Esophagus muscularis mucosa (tissue), 4 donors: ENCODE measurements at regions not wholly inside any gene's neighbourhood (a gene's known extent, or its start where the extent isn't known, plus 50 kb on each side); places are given as distances from the start of the nearest gene placed in this dataset.

ENCODE experiments used
- DNase-seq: peaks from one replicate; pipeline ENCODE4 v3.0.0-alpha.2; 2017; ENCODE audit errors: extremely low spot score
- H3K27ac ChIP-seq, 4 donors: fragments of 200-600 bp; sonication (generic); replicated peaks in 1 of 4; 1 replicate in 3 of 4; 2 replicates in 1 of 4; pipeline ENCODE4 v1.5.1; 2016 to 2019; ENCODE audit warnings: mild to moderate bottlenecking in 1 of 4
- H3K27me3 ChIP-seq, 4 donors: fragments of 200-600 bp; sonication (generic); one replicate each; pipeline versions ENCODE4 v1.5.1 to v1.6.0; 2016 to 2019
- H3K36me3 ChIP-seq, 4 donors: fragments of 200-600 bp; sonication (generic); one replicate each; pipeline ENCODE4 v1.5.1; 2016 to 2019
- H3K4me1 ChIP-seq, 4 donors: fragments of 200-600 bp; sonication (generic); one replicate each; pipeline ENCODE4 v1.5.1; 2016 to 2019
- H3K4me3 ChIP-seq, 4 donors: fragments of 200-600 bp; sonication (generic); 1 replicate in 2 of 4; 2 replicates in 2 of 4; pipeline ENCODE4 v1.5.1; 2016 to 2019; ENCODE audit warnings: mild to moderate bottlenecking in 4 of 4, moderate library complexity in 1 of 4
- H3K9me3 ChIP-seq, 4 donors: fragments of 200-600 bp; sonication (generic); 1 replicate in 3 of 4; 2 replicates in 1 of 4; pipeline ENCODE4 v1.5.1; 2016 to 2019
- CTCF ChIP-seq, 3 experiments: fragments of 200-600 bp in 2 of 3; fragments of 450-650 bp in 1 of 3; sonication (generic) in 2 of 3; IDR thresholded peaks; one replicate each; pipeline ENCODE4 v1.5.1; 2017 to 2019; ENCODE audit warnings: antibody characterized with exemption in 3 of 3, mild to moderate bottlenecking in 2 of 3, moderate library complexity in 1 of 3
- EP300 ChIP-seq: sonication (generic); formaldehyde crosslinking; IDR thresholded peaks from one replicate; pipeline ENCODE4 v1.6.1; 2017; ENCODE audit warnings: antibody characterized with exemption
- POLR2A ChIP-seq: fragments of 450-650 bp; IDR thresholded peaks from one replicate; pipeline ENCODE4 v1.6.1; 2017; ENCODE audit warnings: antibody characterized with exemption, moderate library complexity, mild to moderate bottlenecking, low read depth
- POLR2AphosphoS5 ChIP-seq, 2 donors: sonication (generic); formaldehyde crosslinking; IDR thresholded peaks; one replicate each; pipeline ENCODE4 v1.6.1; 2017; ENCODE audit warnings: antibody characterized with exemption in 2 of 2
- WGBS: methylation state at CpG from one replicate; pipeline ENCODE4 v1.1.5; 2018; 5-methylcytosine and 5-hydroxymethylcytosine counted together
- intact Hi-C: fragments of 100-400 bp; cut with DNase I; formaldehyde crosslinking; loops from one replicate; pipeline ENCODE4 v1.15.1; 2023

- TF ChIP-seq CTCF (IDR thresholded peaks at IDR 0.05) (no peak), POLR2AphosphoS5 (IDR thresholded peaks at IDR 0.05) (no peak), POLR2A (no peak), EP300 (no peak)
- intact Hi-C loops: no loop called here
- H3K9me3 ChIP-seq: peaks cover 0 to 8% (median 0%) of the 10 kb centered on the region in 4 donors
- H3K36me3 ChIP-seq: no peaks in the 10 kb centered on the region
- H3K27ac ChIP-seq: no peak overlapping the region
- H3K27me3 ChIP-seq: no peaks in the 10 kb centered on the region
- H3K4me3 ChIP-seq: no peak overlapping the region
- peak; percentile 90 for DNase-seq
- H3K4me1 ChIP-seq: peaks cover 0 to 6% (median 0%) of the 10 kb centered on the region in 4 donors
- 62% methylated on average over 18 of the region's 18 CpGs for WGBS
These were observed 77.6 kb downstream of the SMIM21 start for GRCh38 chr18:75349668-75350511.

- H3K9me3 ChIP-seq: no peaks in the 10 kb centered on the region
- no peak overlapping the region for H3K4me3 ChIP-seq
- H3K27ac ChIP-seq: no peak overlapping the region
- peaks cover 0 to 6% (median 0%) of the 10 kb centered on the region in 4 donors for H3K4me1 ChIP-seq
- TF ChIP-seq POLR2A: no peak
- TF ChIP-seq CTCF (IDR thresholded peaks at IDR 0.05): no peak
- TF ChIP-seq EP300: no peak
- TF ChIP-seq POLR2AphosphoS5 (IDR thresholded peaks at IDR 0.05): no peak
- H3K27me3 ChIP-seq: no peaks in the 10 kb centered on the region
- intact Hi-C loops: no loop called here
- WGBS: 79% methylated on average over 6 of the region's 6 CpGs
- DNase-seq: peak; percentile 47
- H3K36me3 ChIP-seq: no peaks in the 10 kb centered on the region
These were observed 80.8 kb downstream of the SMIM21 start for GRCh38 chr18:75346671-75347070.

GRCh38 chr18:75344615-75345014 is 82.9 kb downstream of the SMIM21 start:
- Histone ChIP-seq H3K4me3 (no peak overlapping the region), H3K27me3 (no peaks in the 10 kb centered on the region), H3K27ac (no peak overlapping the region), H3K4me1 (no peaks in the 10 kb centered on the region), H3K9me3 (no peaks in the 10 kb centered on the region), H3K36me3 (no peaks in the 10 kb centered on the region)
- intact Hi-C loops: no loop called here
- 82% methylated on average over 7 of the region's 7 CpGs for WGBS
- TF ChIP-seq POLR2A: no peak
- TF ChIP-seq POLR2AphosphoS5 (IDR thresholded peaks at IDR 0.05): no peak
- no peak for TF ChIP-seq EP300
- TF ChIP-seq CTCF (IDR thresholded peaks at IDR 0.05): no peak
- DNase-seq: peak; percentile 75

GRCh38 chr18:75344161-75344560 is 83.3 kb downstream of the SMIM21 start:
- 88% methylated on average over 8 of the region's 8 CpGs for WGBS
- intact Hi-C loops: no loop called here
- Histone ChIP-seq H3K9me3 (no peaks in the 10 kb centered on the region), H3K27me3 (no peaks in the 10 kb centered on the region), H3K27ac (no peak overlapping the region), H3K4me3 (no peak overlapping the region), H3K4me1 (no peaks in the 10 kb centered on the region), H3K36me3 (no peaks in the 10 kb centered on the region)
- DNase-seq: peak; percentile 45
- TF ChIP-seq EP300 (no peak), POLR2A (no peak), POLR2AphosphoS5 (IDR thresholded peaks at IDR 0.05) (no peak), CTCF (IDR thresholded peaks at IDR 0.05) (no peak)
